ENCODE measurements at regions not wholly inside any gene's neighbourhood (a gene's known extent, or its start where the extent isn't known, plus 50 kb on each side); places are given as distances from the start of the nearest gene placed in this dataset.

- no peak for DNase-seq
Observed at GRCh38 chr10:78574547-78574946, 494.2 kb upstream of the ZMIZ1 start.

GRCh38 chr10:78575400-78575799 lies 493.4 kb upstream of the ZMIZ1 start:
- no peak for DNase-seq

- DNase-seq = no peak
Observed at GRCh38 chr10:78576276-78576675, 492.5 kb upstream of the ZMIZ1 start.

GRCh38 chr10:78577712-78578111 lies 491.1 kb upstream of the ZMIZ1 start:
- no peak for DNase-seq

- DNase-seq = no peak
Observed at GRCh38 chr10:78578929-78579328, 489.8 kb upstream of the ZMIZ1 start.

GRCh38 chr10:78579576-78579975 lies 489.2 kb upstream of the ZMIZ1 start:
- no peak for DNase-seq

GRCh38 chr10:78579995-78580394 lies 488.8 kb upstream of the ZMIZ1 start:
- DNase-seq = peak; percentile 13

- no peak for DNase-seq
Observed at GRCh38 chr10:78581133-78581694, 487.6 kb upstream of the ZMIZ1 start.

GRCh38 chr10:78582540-78582939 lies 486.2 kb upstream of the ZMIZ1 start:
- no peak for DNase-seq

GRCh38 chr10:78584266-78584665 lies 484.5 kb upstream of the ZMIZ1 start:
- DNase-seq = no peak

- no peak for DNase-seq
Observed at GRCh38 chr10:78584681-78585080, 484.1 kb upstream of the ZMIZ1 start.

GRCh38 chr10:78585952-78586351 lies 482.8 kb upstream of the ZMIZ1 start:
- no peak for DNase-seq

- DNase-seq = no peak
Observed at GRCh38 chr10:78588194-78588811, 480.5 kb upstream of the ZMIZ1 start.

GRCh38 chr10:78589687-78590086 lies 479.1 kb upstream of the ZMIZ1 start:
- DNase-seq = no peak

- no peak for DNase-seq
Observed at GRCh38 chr10:78591066-78591465, 477.7 kb upstream of the ZMIZ1 start.

GRCh38 chr10:78594559-78595268 lies 474.1 kb upstream of the ZMIZ1 start:
- DNase-seq = no peak

GRCh38 chr10:78595269-78595619 lies 473.5 kb upstream of the ZMIZ1 start:
- no peak for DNase-seq

- DNase-seq = no peak
Observed at GRCh38 chr10:78596556-78596955, 472.2 kb upstream of the ZMIZ1 start.

GRCh38 chr10:78597796-78598555 lies 470.8 kb upstream of the ZMIZ1 start:
- no peak for DNase-seq

- no peak for DNase-seq
Observed at GRCh38 chr10:78599122-78599853, 469.5 kb upstream of the ZMIZ1 start.

GRCh38 chr10:78600121-78600665 lies 468.6 kb upstream of the ZMIZ1 start:
- no peak for DNase-seq

- DNase-seq = no peak
Observed at GRCh38 chr10:78600740-78601139, 468.0 kb upstream of the ZMIZ1 start.

Measured in NCI-H187 treated with DMSO at 0.1 percent for 48 hours (cell line).